ENCODE measurements at regions not wholly inside any gene's neighbourhood (a gene's known extent, or its start where the extent isn't known, plus 50 kb on each side); places are given as distances from the start of the nearest gene placed in this dataset.

GRCh38 chr9:115972843-115973595 is 180.6 kb upstream of the PAPPA start:
- DNase-seq (ENCODE audit: low read depth), result no peak
- TF ChIP-seq CTCF (conservative IDR thresholded peaks at IDR 0.05; ENCODE audit: low read depth, low read length), result no peak
- H3K4me3 ChIP-seq (ENCODE audit: low read length), result no peak overlapping the region

GRCh38 chr9:115976781-115977180 is 176.8 kb upstream of the PAPPA start:
- no peak for TF ChIP-seq CTCF (conservative IDR thresholded peaks at IDR 0.05; ENCODE audit: low read depth, low read length)
- no peak for DNase-seq (ENCODE audit: low read depth)
- no peak overlapping the region for H3K4me3 ChIP-seq (ENCODE audit: low read length)

- DNase-seq (ENCODE audit: low read depth), result no peak
- H3K4me3 ChIP-seq (ENCODE audit: low read length), result no peak overlapping the region
- no peak for TF ChIP-seq CTCF (conservative IDR thresholded peaks at IDR 0.05; ENCODE audit: low read depth, low read length)
Measured at GRCh38 chr9:115978091-115978490, 175.5 kb upstream of the PAPPA start.

GRCh38 chr9:115978659-115979096 is 174.9 kb upstream of the PAPPA start:
- TF ChIP-seq CTCF (conservative IDR thresholded peaks at IDR 0.05; ENCODE audit: low read depth, low read length), result no peak
- DNase-seq (ENCODE audit: low read depth), result peak; percentile 93
- H3K4me3 ChIP-seq (ENCODE audit: low read length), result no peak overlapping the region

- H3K4me3 ChIP-seq (ENCODE audit: low read length), result no peak overlapping the region
- no peak for TF ChIP-seq CTCF (conservative IDR thresholded peaks at IDR 0.05; ENCODE audit: low read depth, low read length)
- no peak for DNase-seq (ENCODE audit: low read depth)
Measured at GRCh38 chr9:115980054-115980453, 173.5 kb upstream of the PAPPA start.

- H3K4me3 ChIP-seq (ENCODE audit: low read length), result no peak overlapping the region
- DNase-seq (ENCODE audit: low read depth), result no peak
- TF ChIP-seq CTCF (conservative IDR thresholded peaks at IDR 0.05; ENCODE audit: low read depth, low read length), result no peak
Measured at GRCh38 chr9:115980502-115980901, 173.1 kb upstream of the PAPPA start.

GRCh38 chr9:115980976-115981375 is 172.6 kb upstream of the PAPPA start:
- H3K4me3 ChIP-seq (ENCODE audit: low read length), result no peak overlapping the region
- DNase-seq (ENCODE audit: low read depth), result peak; percentile 81
- no peak for TF ChIP-seq CTCF (conservative IDR thresholded peaks at IDR 0.05; ENCODE audit: low read depth, low read length)

Measured in retinal pigment epithelial cell (primary cell).